ENCODE measurements at regions not wholly inside any gene's neighbourhood (a gene's known extent, or its start where the extent isn't known, plus 50 kb on each side); places are given as distances from the start of the nearest gene placed in this dataset.

GRCh38 chr1:214856843-214857242 lies 225.7 kb upstream of the KCNK2 start:
- no peak for DNase-seq
- TF ChIP-seq, protein P1, sequence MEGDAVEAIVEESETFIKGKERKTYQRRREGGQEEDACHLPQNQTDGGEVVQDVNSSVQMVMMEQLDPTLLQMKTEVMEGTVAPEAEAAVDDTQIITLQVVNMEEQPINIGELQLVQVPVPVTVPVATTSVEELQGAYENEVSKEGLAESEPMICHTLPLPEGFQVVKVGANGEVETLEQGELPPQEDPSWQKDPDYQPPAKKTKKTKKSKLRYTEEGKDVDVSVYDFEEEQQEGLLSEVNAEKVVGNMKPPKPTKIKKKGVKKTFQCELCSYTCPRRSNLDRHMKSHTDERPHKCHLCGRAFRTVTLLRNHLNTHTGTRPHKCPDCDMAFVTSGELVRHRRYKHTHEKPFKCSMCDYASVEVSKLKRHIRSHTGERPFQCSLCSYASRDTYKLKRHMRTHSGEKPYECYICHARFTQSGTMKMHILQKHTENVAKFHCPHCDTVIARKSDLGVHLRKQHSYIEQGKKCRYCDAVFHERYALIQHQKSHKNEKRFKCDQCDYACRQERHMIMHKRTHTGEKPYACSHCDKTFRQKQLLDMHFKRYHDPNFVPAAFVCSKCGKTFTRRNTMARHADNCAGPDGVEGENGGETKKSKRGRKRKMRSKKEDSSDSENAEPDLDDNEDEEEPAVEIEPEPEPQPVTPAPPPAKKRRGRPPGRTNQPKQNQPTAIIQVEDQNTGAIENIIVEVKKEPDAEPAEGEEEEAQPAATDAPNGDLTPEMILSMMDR (IDR thresholded peaks at IDR 0.05), result no peak
- TF ChIP-seq POLR2A (IDR thresholded peaks at IDR 0.05), result no peak
- H3K4me1 ChIP-seq, result no peaks in the 10 kb centered on the region
- H3K27ac ChIP-seq, result no peak overlapping the region
- H3K27me3 ChIP-seq, result no peaks in the 10 kb centered on the region
- intact Hi-C loops (cut with DNase I; ENCODE audit: low total_unique reads), result no loop called here
- no peaks in the 10 kb centered on the region for H3K36me3 ChIP-seq
- no peaks in the 10 kb centered on the region for H3K9me3 ChIP-seq
- H3K4me3 ChIP-seq, result no peak overlapping the region

GRCh38 chr1:214857716-214858115 lies 224.8 kb upstream of the KCNK2 start:
- Histone ChIP-seq H3K27ac (no peak overlapping the region), H3K27me3 (no peaks in the 10 kb centered on the region), H3K36me3 (no peaks in the 10 kb centered on the region), H3K9me3 (no peaks in the 10 kb centered on the region), H3K4me3 (no peak overlapping the region), H3K4me1 (no peaks in the 10 kb centered on the region)
- intact Hi-C loops (cut with DNase I; ENCODE audit: low total_unique reads), result no loop called here
- DNase-seq, result no peak
- TF ChIP-seq POLR2A (IDR thresholded peaks at IDR 0.05), result no peak
- TF ChIP-seq, protein P1 (IDR thresholded peaks at IDR 0.05), result no peak

GRCh38 chr1:214859647-214860046 lies 222.9 kb upstream of the KCNK2 start:
- Histone ChIP-seq H3K27ac (no peak overlapping the region), H3K27me3 (no peaks in the 10 kb centered on the region), H3K4me1 (no peaks in the 10 kb centered on the region), H3K36me3 (no peaks in the 10 kb centered on the region), H3K9me3 (no peaks in the 10 kb centered on the region), H3K4me3 (no peak overlapping the region)
- intact Hi-C loops (cut with DNase I; ENCODE audit: low total_unique reads), result no loop called here
- TF ChIP-seq, protein P1 (IDR thresholded peaks at IDR 0.05), result no peak
- no peak for TF ChIP-seq POLR2A (IDR thresholded peaks at IDR 0.05)
- no peak for DNase-seq

DNA sequence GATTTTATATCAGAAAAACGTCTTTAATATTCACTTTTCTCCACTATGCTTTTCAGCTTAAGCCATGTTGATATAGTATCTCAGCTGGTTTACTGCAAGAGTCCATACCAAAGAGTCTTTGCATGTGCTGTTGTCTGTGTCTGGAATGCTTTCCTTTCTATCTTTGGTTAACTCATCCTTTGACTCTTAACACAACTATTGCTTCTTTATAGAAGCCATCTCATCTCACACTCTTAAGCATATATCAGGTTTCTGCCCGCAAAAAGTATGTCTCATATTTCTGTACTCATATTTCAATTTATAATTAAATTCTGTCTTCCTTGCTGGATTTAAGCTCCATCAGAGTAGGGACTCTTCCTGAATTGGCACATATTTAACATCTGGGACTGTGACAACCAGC lies 220.9 kb upstream of the KCNK2 start:
- intact Hi-C loops (cut with DNase I; ENCODE audit: low total_unique reads), result no loop called here
- no peak overlapping the region for H3K4me3 ChIP-seq
- H3K9me3 ChIP-seq, result no peaks in the 10 kb centered on the region
- no peaks in the 10 kb centered on the region for H3K27me3 ChIP-seq
- H3K36me3 ChIP-seq, result no peaks in the 10 kb centered on the region
- no peaks in the 10 kb centered on the region for H3K4me1 ChIP-seq
- no peak for DNase-seq
- TF ChIP-seq, protein P1 (IDR thresholded peaks at IDR 0.05), result no peak
- TF ChIP-seq POLR2A (IDR thresholded peaks at IDR 0.05), result no peak
- no peak overlapping the region for H3K27ac ChIP-seq

DNA sequence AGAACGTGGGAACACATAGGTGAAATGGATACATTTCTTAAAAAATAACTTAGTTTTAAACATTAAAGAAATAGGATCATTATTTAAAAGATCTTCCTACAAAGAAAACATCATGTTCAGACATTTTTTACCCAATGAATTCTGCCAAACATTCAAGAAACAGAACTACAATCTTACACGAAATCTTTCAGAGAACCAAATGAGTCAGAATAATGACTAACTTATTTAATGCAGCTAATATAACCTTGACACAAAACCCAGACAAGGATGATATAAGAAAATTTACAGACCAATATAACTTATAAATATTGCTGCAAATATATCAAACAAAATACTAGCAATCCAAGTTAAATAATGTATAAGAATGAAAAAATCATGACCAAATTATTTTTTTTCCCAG lies 220.1 kb upstream of the KCNK2 start:
- Histone ChIP-seq H3K27ac (no peak overlapping the region), H3K27me3 (no peaks in the 10 kb centered on the region), H3K9me3 (no peaks in the 10 kb centered on the region), H3K4me3 (no peak overlapping the region), H3K4me1 (no peaks in the 10 kb centered on the region), H3K36me3 (no peaks in the 10 kb centered on the region)
- DNase-seq, result no peak
- TF ChIP-seq, protein P1 (IDR thresholded peaks at IDR 0.05), result no peak
- no peak for TF ChIP-seq POLR2A (IDR thresholded peaks at IDR 0.05)
- intact Hi-C loops (cut with DNase I; ENCODE audit: low total_unique reads), result no loop called here
